ENCODE measurements at regions not wholly inside any gene's neighbourhood (a gene's known extent, or its start where the extent isn't known, plus 50 kb on each side); places are given as distances from the start of the nearest gene placed in this dataset.

- TF ChIP-seq CTCF (IDR thresholded peaks at IDR 0.05; ENCODE audit: low read depth, low read length), result no peak
- no peak overlapping the region for H3K4me3 ChIP-seq (replicated peaks in 1 of 2; ENCODE audit: low read depth in 2 of 2, low read length in 2 of 2)
- DNase-seq (ENCODE audit: low read depth in 2 of 2), result no peak
These were observed 264.3 kb upstream of the MAF start for GRCh38 chr16:79864781-79865391.

- no peak for DNase-seq (ENCODE audit: low read depth in 2 of 2)
- TF ChIP-seq CTCF (IDR thresholded peaks at IDR 0.05; ENCODE audit: low read depth, low read length), result no peak
- no peak overlapping the region for H3K4me3 ChIP-seq (replicated peaks in 1 of 2; ENCODE audit: low read depth in 2 of 2, low read length in 2 of 2)
These were observed 263.7 kb upstream of the MAF start for GRCh38 chr16:79864032-79864780.

- DNase-seq (ENCODE audit: low read depth in 2 of 2), result no peak
- no peak overlapping the region for H3K4me3 ChIP-seq (replicated peaks in 1 of 2; ENCODE audit: low read depth in 2 of 2, low read length in 2 of 2)
- TF ChIP-seq CTCF (IDR thresholded peaks at IDR 0.05; ENCODE audit: low read depth, low read length), result no peak
These were observed 262.8 kb upstream of the MAF start for GRCh38 chr16:79863128-79864031.

GRCh38 chr16:79862601-79863000, 262.1 kb upstream of the MAF start:
- DNase-seq (ENCODE audit: low read depth in 2 of 2), result no peak
- no peak overlapping the region for H3K4me3 ChIP-seq (replicated peaks in 1 of 2; ENCODE audit: low read depth in 2 of 2, low read length in 2 of 2)
- TF ChIP-seq CTCF (IDR thresholded peaks at IDR 0.05; ENCODE audit: low read depth, low read length), result no peak

- no peak overlapping the region for H3K4me3 ChIP-seq (replicated peaks in 1 of 2; ENCODE audit: low read depth in 2 of 2, low read length in 2 of 2)
- DNase-seq (ENCODE audit: low read depth in 2 of 2), result no peak
- TF ChIP-seq CTCF (IDR thresholded peaks at IDR 0.05; ENCODE audit: low read depth, low read length), result no peak
These were observed 256.0 kb upstream of the MAF start for GRCh38 chr16:79856581-79856980.

GRCh38 chr16:79850348-79850747, 249.8 kb upstream of the MAF start:
- TF ChIP-seq CTCF (IDR thresholded peaks at IDR 0.05; ENCODE audit: low read depth, low read length), result no peak
- H3K4me3 ChIP-seq (replicated peaks in 1 of 2; ENCODE audit: low read depth in 2 of 2, low read length in 2 of 2), result no peak overlapping the region
- no peak for DNase-seq (ENCODE audit: low read depth in 2 of 2)
